ENCODE measurements at regions not wholly inside any gene's neighbourhood (a gene's known extent, or its start where the extent isn't known, plus 50 kb on each side); places are given as distances from the start of the nearest gene placed in this dataset.

DNA sequence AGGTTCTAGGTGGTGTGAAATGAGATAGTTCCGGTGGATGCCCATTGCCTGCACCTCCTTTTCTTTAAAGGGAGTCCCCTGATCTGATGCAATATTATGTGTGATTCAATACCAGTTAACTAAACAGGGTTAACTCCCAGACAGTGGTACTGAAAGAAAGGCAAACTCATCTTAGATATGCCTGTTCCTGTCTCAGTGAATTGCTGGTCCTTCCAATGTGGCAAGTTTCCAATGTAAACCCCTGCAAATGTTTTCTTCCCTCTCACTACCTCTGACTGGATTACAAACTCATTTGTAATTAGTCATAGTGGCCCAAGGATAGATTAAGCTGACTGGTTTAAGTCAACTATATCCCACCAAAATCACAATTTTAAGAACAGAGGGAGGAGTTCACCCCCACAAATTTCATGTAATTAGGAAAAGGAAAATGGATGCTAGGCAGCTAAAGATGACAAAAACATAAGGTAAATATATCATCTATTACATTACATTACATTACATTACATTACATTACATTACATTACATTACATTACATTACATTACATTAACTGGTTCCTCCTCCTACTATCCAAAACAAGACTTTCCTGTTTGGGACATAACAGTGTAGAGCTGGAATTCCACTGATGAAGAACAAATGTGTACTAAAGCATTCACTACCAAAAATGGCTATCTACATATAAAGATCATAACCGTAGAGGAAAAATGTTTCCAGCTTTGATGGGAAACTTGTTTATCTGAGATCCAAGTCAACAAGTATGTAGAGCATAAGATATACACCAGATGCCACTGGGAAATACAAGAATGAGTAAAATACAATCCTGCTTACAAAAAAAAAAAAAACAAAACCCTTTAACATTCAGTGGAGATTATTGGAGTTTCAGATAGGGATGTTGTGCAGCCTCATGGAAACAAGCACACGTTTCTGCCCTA is 121.5 kb upstream of the SNX2 start:
- no peaks in the 10 kb centered on the region for H3K36me3 Mint-ChIP-seq (ENCODE audit: low read depth)
- peaks cover 6% of the 10 kb centered on the region for H3K4me1 Mint-ChIP-seq
- TF ChIP-seq, protein P1, sequence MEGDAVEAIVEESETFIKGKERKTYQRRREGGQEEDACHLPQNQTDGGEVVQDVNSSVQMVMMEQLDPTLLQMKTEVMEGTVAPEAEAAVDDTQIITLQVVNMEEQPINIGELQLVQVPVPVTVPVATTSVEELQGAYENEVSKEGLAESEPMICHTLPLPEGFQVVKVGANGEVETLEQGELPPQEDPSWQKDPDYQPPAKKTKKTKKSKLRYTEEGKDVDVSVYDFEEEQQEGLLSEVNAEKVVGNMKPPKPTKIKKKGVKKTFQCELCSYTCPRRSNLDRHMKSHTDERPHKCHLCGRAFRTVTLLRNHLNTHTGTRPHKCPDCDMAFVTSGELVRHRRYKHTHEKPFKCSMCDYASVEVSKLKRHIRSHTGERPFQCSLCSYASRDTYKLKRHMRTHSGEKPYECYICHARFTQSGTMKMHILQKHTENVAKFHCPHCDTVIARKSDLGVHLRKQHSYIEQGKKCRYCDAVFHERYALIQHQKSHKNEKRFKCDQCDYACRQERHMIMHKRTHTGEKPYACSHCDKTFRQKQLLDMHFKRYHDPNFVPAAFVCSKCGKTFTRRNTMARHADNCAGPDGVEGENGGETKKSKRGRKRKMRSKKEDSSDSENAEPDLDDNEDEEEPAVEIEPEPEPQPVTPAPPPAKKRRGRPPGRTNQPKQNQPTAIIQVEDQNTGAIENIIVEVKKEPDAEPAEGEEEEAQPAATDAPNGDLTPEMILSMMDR (conservative IDR thresholded peaks at IDR 0.05), result no peak
- H3K27ac Mint-ChIP-seq (ENCODE audit: unreplicated experiment), result no peak overlapping the region
- no peaks in the 10 kb centered on the region for H3K27me3 Mint-ChIP-seq (ENCODE audit: low read depth)
- no peak for DNase-seq (ENCODE audit: low read depth, low spot score)
- H3K4me3 Mint-ChIP-seq, result no peak overlapping the region
- H3K9me3 Mint-ChIP-seq, result no peaks in the 10 kb centered on the region

DNA sequence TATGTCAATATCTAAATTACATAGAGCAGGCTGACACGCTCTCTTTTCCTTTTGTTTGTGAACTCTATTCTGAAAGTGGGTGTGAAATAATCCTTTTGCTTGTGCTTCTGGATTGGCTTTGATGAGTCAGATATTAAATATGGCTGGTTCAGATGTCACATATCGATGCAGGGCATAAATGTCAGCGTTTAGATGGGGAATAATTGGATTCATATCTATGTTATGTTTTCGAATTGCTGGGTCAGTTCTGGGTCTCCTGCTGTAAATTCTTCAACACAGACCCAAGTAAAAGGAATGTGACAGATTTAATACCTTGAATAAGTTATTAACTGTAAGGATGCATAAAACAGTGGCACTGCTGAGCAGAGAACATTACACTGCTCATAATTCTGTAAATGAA is 118.7 kb upstream of the SNX2 start:
- no peaks in the 10 kb centered on the region for H3K27me3 Mint-ChIP-seq (ENCODE audit: low read depth)
- no peaks in the 10 kb centered on the region for H3K4me1 Mint-ChIP-seq
- no peaks in the 10 kb centered on the region for H3K9me3 Mint-ChIP-seq
- no peak overlapping the region for H3K27ac Mint-ChIP-seq (ENCODE audit: unreplicated experiment)
- H3K36me3 Mint-ChIP-seq (ENCODE audit: low read depth), result no peaks in the 10 kb centered on the region
- no peak overlapping the region for H3K4me3 Mint-ChIP-seq
- TF ChIP-seq, protein P1 (conservative IDR thresholded peaks at IDR 0.05), result no peak
- DNase-seq (ENCODE audit: low read depth, low spot score), result no peak

GRCh38 chr5:122656577-122656976 is 118.3 kb upstream of the SNX2 start:
- DNase-seq (ENCODE audit: low read depth, low spot score), result no peak
- H3K27me3 Mint-ChIP-seq (ENCODE audit: low read depth), result no peaks in the 10 kb centered on the region
- no peaks in the 10 kb centered on the region for H3K36me3 Mint-ChIP-seq (ENCODE audit: low read depth)
- H3K4me1 Mint-ChIP-seq, result no peaks in the 10 kb centered on the region
- H3K4me3 Mint-ChIP-seq, result no peak overlapping the region
- H3K27ac Mint-ChIP-seq (ENCODE audit: unreplicated experiment), result no peak overlapping the region
- TF ChIP-seq, protein P1 (conservative IDR thresholded peaks at IDR 0.05), result no peak
- H3K9me3 Mint-ChIP-seq, result no peaks in the 10 kb centered on the region

GRCh38 chr5:122661496-122662180 is 113.2 kb upstream of the SNX2 start:
- Mint-ChIP-seq H3K4me3 (no peak overlapping the region), H3K4me1 (no peaks in the 10 kb centered on the region), H3K9me3 (peaks cover 2% of the 10 kb centered on the region), H3K36me3 (ENCODE audit: low read depth) (no peaks in the 10 kb centered on the region), H3K27ac (ENCODE audit: unreplicated experiment) (no peak overlapping the region), H3K27me3 (ENCODE audit: low read depth) (no peaks in the 10 kb centered on the region)
- TF ChIP-seq, protein P1 (conservative IDR thresholded peaks at IDR 0.05), result no peak
- no peak for DNase-seq (ENCODE audit: low read depth, low spot score)

DNA sequence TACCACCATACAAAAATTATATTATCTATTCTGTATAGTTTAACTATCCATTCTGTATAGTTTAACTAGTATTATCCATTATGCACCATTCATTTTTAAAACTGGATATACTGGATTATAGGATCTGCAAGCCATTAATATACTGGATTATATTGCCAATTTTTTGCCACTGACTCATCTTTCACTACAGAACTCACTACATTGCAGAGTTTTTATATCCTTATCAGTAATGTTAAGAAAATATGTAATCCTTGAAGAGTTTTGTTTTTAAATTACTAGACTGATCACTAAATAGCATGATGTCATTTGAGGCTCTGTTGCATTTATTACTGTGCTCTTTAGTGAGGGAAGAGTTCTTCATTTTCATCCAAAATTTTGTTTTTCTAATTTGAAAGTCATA is 109.8 kb upstream of the SNX2 start:
- Mint-ChIP-seq H3K27ac (ENCODE audit: unreplicated experiment) (no peak overlapping the region), H3K27me3 (ENCODE audit: low read depth) (no peaks in the 10 kb centered on the region), H3K9me3 (peaks cover 6% of the 10 kb centered on the region), H3K4me3 (no peak overlapping the region), H3K4me1 (no peaks in the 10 kb centered on the region), H3K36me3 (ENCODE audit: low read depth) (no peaks in the 10 kb centered on the region)
- TF ChIP-seq, protein P1 (conservative IDR thresholded peaks at IDR 0.05), result no peak
- DNase-seq (ENCODE audit: low read depth, low spot score), result no peak
